ENCODE measurements at regions not wholly inside any gene's neighbourhood (a gene's known extent, or its start where the extent isn't known, plus 50 kb on each side); places are given as distances from the start of the nearest gene placed in this dataset.

DNA sequence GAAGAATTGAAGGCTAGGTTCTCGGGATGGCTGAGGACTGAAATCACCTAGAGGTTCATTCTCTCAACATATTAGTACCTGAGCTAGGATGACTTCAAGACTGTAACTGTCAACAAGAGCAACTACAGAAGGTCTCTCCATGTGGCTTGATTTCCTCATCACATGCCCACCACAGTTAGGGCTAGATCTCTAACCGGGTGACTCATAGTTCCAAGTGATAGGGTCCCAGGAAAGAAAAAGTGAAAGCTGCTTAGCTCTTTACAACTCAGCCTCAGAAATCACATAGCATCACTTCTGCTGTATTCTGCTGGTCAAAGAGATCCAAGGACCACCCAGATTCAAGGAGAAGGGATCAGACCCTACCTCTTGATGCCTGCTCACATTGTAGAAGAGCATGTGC lies 165.4 kb upstream of the AGTR1 start:
- H3K9ac ChIP-seq (ENCODE audit: extremely low read depth, low read length, poor library complexity, severe bottlenecking): no peak overlapping the region
- Mint-ChIP-seq H3K9me3 (peaks cover 3% of the 10 kb centered on the region), H3K27ac (no peak overlapping the region), H3K27me3 (ENCODE audit: insufficient read depth) (no peaks in the 10 kb centered on the region), H3K4me3 (no peak overlapping the region), H3K4me1 (no peaks in the 10 kb centered on the region), H3K36me3 (ENCODE audit: low read depth) (no peaks in the 10 kb centered on the region)
- H3K4me3 ChIP-seq (ENCODE audit: low read length): no peak overlapping the region
- no peak overlapping the region for H3K27ac ChIP-seq (ENCODE audit: low read depth, low read length)
- WGBS, 2 experiments (ENCODE audit: insufficient coverage in 1 of 2, insufficient read length in 1 of 2): 83 to 94% methylated on average over 1 to 2 of the region's 2 CpGs
- no peaks in the 10 kb centered on the region for H3K27me3 ChIP-seq (ENCODE audit: control insufficient read depth, insufficient read depth, low read length, poor library complexity, severe bottlenecking)
- no peak for DNase-seq
- TF ChIP-seq, protein P1, sequence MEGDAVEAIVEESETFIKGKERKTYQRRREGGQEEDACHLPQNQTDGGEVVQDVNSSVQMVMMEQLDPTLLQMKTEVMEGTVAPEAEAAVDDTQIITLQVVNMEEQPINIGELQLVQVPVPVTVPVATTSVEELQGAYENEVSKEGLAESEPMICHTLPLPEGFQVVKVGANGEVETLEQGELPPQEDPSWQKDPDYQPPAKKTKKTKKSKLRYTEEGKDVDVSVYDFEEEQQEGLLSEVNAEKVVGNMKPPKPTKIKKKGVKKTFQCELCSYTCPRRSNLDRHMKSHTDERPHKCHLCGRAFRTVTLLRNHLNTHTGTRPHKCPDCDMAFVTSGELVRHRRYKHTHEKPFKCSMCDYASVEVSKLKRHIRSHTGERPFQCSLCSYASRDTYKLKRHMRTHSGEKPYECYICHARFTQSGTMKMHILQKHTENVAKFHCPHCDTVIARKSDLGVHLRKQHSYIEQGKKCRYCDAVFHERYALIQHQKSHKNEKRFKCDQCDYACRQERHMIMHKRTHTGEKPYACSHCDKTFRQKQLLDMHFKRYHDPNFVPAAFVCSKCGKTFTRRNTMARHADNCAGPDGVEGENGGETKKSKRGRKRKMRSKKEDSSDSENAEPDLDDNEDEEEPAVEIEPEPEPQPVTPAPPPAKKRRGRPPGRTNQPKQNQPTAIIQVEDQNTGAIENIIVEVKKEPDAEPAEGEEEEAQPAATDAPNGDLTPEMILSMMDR (conservative IDR thresholded peaks at IDR 0.05): no peak
- H3K36me3 ChIP-seq (ENCODE audit: control insufficient read depth, insufficient read depth, low read length): no peaks in the 10 kb centered on the region
- H3K4me1 ChIP-seq (ENCODE audit: control insufficient read depth, insufficient read depth, low read length): no peaks in the 10 kb centered on the region
- H3K9me3 ChIP-seq (ENCODE audit: control insufficient read depth, low read length): peaks cover 4% of the 10 kb centered on the region

DNA sequence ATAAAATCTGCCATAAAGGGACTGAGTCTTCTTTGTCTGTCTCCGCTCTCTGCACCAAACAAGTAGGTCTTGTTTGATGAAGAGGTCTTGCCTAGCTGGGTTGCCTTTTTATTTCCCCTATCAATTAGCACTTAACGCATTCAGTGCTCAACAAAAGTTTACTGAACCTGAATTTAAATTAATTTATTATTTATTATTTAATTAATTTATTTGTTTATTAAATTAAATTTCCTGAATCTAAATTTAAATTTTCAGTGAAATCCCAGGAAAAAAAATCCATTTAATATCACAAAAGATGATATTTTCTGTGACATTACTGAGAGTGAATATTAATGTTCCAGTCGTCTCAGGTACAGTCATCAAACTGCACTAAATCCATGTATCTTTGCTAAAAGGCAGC lies 164.9 kb upstream of the AGTR1 start:
- Histone ChIP-seq H3K36me3 (ENCODE audit: control insufficient read depth, insufficient read depth, low read length) (no peaks in the 10 kb centered on the region), H3K9ac (ENCODE audit: extremely low read depth, low read length, poor library complexity, severe bottlenecking) (no peak overlapping the region), H3K9me3 (ENCODE audit: control insufficient read depth, low read length) (no peaks in the 10 kb centered on the region), H3K4me3 (ENCODE audit: low read length) (no peak overlapping the region), H3K4me1 (ENCODE audit: control insufficient read depth, insufficient read depth, low read length) (no peaks in the 10 kb centered on the region), H3K27ac (ENCODE audit: low read depth, low read length) (no peak overlapping the region), H3K27me3 (ENCODE audit: control insufficient read depth, insufficient read depth, low read length, poor library complexity, severe bottlenecking) (no peaks in the 10 kb centered on the region)
- DNase-seq: no peak
- TF ChIP-seq, protein P1 (conservative IDR thresholded peaks at IDR 0.05): no peak
- no peaks in the 10 kb centered on the region for H3K9me3 Mint-ChIP-seq
- WGBS, 2 experiments (ENCODE audit: insufficient coverage in 1 of 2, insufficient read length in 1 of 2): 80 to 94% methylated on average over 1 to 2 of the region's 3 CpGs
- H3K27ac Mint-ChIP-seq: no peak overlapping the region
- H3K27me3 Mint-ChIP-seq (ENCODE audit: insufficient read depth): no peaks in the 10 kb centered on the region
- no peak overlapping the region for H3K4me3 Mint-ChIP-seq
- H3K4me1 Mint-ChIP-seq: no peaks in the 10 kb centered on the region
- H3K36me3 Mint-ChIP-seq (ENCODE audit: low read depth): no peaks in the 10 kb centered on the region

DNA sequence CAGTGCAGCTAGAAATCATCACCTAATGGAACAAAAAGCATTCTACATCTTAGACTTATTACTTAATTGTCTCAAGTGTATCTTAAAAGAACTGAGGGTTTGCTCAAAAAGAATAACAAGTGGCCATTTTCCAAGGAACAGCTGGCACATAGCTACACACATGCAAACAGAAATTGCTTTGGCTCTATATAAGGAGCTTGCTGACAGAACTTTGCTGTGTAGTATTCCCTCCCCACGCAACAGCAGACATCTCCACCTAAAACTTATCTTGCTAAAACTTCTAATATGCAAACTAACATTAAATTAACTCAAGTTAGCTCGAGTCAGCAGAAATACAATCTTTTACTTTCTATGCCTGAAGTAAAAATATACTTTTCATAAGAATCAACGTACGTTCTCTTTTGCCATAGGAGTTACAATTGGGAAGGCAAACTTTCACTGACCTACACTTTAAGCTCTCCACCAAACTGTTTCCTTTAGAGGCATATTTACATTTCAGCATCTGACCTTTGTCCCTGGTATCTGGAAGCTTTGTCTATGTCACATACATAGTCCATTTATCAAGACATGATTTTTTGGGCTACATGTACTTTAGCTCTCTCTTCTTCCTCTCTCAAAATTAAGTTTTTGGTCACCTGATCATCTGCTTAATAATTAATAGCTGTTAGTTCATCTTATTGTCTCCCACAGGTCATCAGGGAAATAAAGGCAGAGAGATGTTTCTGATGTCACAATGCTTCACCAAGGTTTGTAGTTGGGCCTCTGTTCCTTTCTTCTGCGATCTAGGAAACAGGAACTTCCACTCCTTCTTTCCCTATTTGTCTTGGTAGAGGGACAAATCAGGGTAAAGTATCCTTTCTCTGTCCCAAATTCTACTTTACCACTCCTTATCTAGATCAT lies 163.4 kb upstream of the AGTR1 start:
- Mint-ChIP-seq H3K36me3 (ENCODE audit: low read depth) (no peaks in the 10 kb centered on the region), H3K27ac (no peak overlapping the region), H3K4me3 (no peak overlapping the region), H3K4me1 (no peaks in the 10 kb centered on the region), H3K9me3 (no peaks in the 10 kb centered on the region), H3K27me3 (ENCODE audit: insufficient read depth) (no peaks in the 10 kb centered on the region)
- H3K27ac ChIP-seq (ENCODE audit: low read depth, low read length): no peak overlapping the region
- WGBS, 2 experiments (ENCODE audit: insufficient coverage in 1 of 2, insufficient read length in 1 of 2): 93 to 100% methylated on average over 5 of the region's 5 CpGs
- H3K36me3 ChIP-seq (ENCODE audit: control insufficient read depth, insufficient read depth, low read length): no peaks in the 10 kb centered on the region
- H3K27me3 ChIP-seq (ENCODE audit: control insufficient read depth, insufficient read depth, low read length, poor library complexity, severe bottlenecking): no peaks in the 10 kb centered on the region
- H3K9me3 ChIP-seq (ENCODE audit: control insufficient read depth, low read length): no peaks in the 10 kb centered on the region
- H3K9ac ChIP-seq (ENCODE audit: extremely low read depth, low read length, poor library complexity, severe bottlenecking): no peak overlapping the region
- TF ChIP-seq, protein P1 (conservative IDR thresholded peaks at IDR 0.05): no peak
- no peak for DNase-seq
- no peak overlapping the region for H3K4me3 ChIP-seq (ENCODE audit: low read length)
- H3K4me1 ChIP-seq (ENCODE audit: control insufficient read depth, insufficient read depth, low read length): no peaks in the 10 kb centered on the region
